Stomach (tissue), 4 donors: ENCODE measurements at regions not wholly inside any gene's neighbourhood (a gene's known extent, or its start where the extent isn't known, plus 50 kb on each side); places are given as distances from the start of the nearest gene placed in this dataset.

Experiments
- CTCF ChIP-seq, 7 experiments: fragments of 450-650 bp in 4 of 7; fragments of 200-600 bp in 3 of 7; sonication (generic) in 3 of 7; IDR thresholded peaks; one replicate each; pipeline ENCODE4 v1.5.1; 2016 to 2019; ENCODE audit warnings: antibody characterized with exemption in 7 of 7, control low read depth in 2 of 7, mild to moderate bottlenecking in 1 of 7
- EP300 ChIP-seq: sonication (generic); formaldehyde crosslinking; IDR thresholded peaks from one replicate; pipeline ENCODE4 v1.6.1; 2017; ENCODE audit warnings: antibody characterized with exemption
- POLR2A ChIP-seq, 4 donors: fragments of 450-650 bp; IDR thresholded peaks; one replicate each; pipeline ENCODE4 v1.6.1; 2016; ENCODE audit warnings: antibody characterized with exemption in 4 of 4, control low read depth in 2 of 4, mild to moderate bottlenecking in 1 of 4, moderate library complexity in 1 of 4
- POLR2AphosphoS5 ChIP-seq, 3 donors: sonication (generic); formaldehyde crosslinking; IDR thresholded peaks; one replicate each; pipeline ENCODE4 v1.6.1; 2016; ENCODE audit warnings: antibody characterized with exemption in 3 of 3

GRCh38 chr18:76142611-76143010 is 352.4 kb downstream of the ZNF516 start:
- no peak for TF ChIP-seq CTCF (IDR thresholded peaks at IDR 0.05)
- no peak for TF ChIP-seq POLR2A (IDR thresholded peaks at IDR 0.05)
- no peak for TF ChIP-seq POLR2AphosphoS5 (IDR thresholded peaks at IDR 0.05)
- no peak for TF ChIP-seq EP300
